GM19438 (cell line): ENCODE measurements at regions not wholly inside any gene's neighbourhood (a gene's known extent, or its start where the extent isn't known, plus 50 kb on each side); places are given as distances from the start of the nearest gene placed in this dataset.

ENCODE experiments used
- ATAC-seq: cut with Tn5 transposase; IDR thresholded peaks from one replicate; pipeline ENCODE4 v1.9.1; 2021; ENCODE audit warnings: low read depth; ENCODE audit not compliant: unreplicated experiment

DNA sequence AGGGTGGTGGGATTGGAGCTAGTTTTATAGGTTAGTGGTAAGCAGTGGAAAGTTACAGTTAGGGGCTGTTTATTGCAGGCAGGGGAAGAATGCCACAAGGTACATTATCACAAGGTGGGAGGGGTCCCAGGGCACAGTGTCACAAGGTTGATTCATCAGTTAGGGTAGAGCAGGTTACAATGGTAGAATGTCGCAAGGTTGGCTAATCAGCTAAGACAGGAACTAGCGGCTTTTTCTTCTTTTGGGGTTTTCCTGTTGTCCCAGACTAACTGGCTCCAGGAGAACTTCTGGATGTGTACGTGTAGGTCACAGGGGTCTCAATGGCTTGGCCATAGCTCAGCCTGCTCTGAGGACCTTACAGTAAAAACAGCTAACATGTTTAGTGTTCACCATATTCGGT lies 1221.1 kb downstream of the SLITRK1 start:
- ATAC-seq = no peak

GRCh38 chr13:82658811-82659210 lies 1223.5 kb downstream of the SLITRK1 start:
- no peak for ATAC-seq

- no peak for ATAC-seq
Observed at GRCh38 chr13:82657471-82657870, 1224.8 kb downstream of the SLITRK1 start.

GRCh38 chr13:82654861-82655855 lies 1227.1 kb downstream of the SLITRK1 start:
- ATAC-seq = no peak

DNA sequence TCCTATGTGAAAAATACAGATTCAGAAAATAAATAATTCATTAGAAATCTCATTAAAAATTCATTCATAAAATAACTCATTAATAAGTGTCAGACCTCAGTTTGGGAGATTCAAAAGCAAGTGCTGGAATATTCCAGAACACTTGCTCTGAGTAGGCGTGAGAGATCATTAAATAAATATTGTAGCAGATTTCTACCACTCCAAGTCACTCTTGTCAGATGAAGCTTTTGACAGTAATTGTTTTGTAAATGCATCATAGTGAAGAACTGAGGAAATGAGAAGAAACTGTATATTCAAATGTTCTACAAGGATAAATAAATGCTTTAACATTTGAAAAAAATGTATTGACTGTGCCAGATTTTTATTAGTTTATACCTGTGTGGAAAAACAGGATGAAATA lies 1228.1 kb downstream of the SLITRK1 start:
- ATAC-seq = no peak

DNA sequence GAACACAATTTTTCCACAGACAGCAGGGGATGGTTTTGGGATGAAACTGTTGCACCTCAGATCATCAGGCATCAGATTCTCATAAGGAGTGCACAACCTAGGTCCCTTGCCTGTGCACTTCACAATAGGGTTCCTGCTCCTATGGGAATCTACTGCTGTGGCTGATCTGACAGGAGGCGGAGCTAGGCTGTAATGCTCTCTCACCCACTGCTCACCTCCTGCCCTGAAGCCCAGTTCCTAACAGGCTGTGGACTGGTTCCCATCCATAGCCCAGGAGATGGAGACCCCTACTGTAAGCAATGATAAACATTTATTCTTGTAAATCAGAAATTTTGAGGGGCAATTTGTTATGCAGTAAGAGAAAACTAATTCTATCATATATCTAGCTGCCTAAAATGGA lies 1234.7 kb downstream of the SLITRK1 start:
- no peak for ATAC-seq

DNA sequence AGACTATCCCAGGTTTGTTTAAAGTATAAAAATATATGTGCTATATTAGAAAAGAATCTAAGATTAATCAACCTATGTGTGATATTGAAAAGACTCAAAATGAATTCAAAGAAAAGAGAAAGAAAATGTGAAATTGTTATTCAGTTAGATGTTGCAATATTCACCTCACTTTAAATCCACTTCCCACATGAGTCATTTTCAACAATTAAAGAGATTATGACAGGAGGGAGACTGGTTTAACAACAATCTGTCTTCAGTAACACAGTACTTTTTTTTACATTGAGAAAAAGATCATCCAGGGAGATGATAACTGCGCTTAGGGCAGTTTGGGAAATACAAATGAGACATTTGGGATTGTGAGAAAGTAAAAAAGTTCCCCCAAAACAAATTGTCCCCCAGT lies 1246.2 kb downstream of the SLITRK1 start:
- ATAC-seq = no peak

- ATAC-seq = no peak
Observed at GRCh38 chr13:82634946-82635345, 1247.3 kb downstream of the SLITRK1 start.

DNA sequence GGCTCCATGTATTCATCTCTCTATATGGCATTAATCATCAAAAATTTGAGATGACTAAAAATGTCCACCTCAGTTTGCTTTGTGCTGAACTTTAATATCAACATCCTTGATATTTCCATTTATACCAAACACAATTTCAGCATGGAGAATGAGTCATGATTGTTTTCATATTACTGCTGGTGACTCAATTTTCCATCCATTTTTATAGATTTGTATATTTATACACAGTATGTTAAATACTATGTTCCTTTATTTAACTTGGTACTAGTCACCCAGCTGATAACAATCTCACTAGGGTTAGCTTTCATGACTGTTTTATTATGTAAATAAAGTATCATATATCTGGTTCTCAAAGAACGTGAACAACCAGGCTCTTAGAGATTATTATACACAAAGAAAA lies 1255.1 kb downstream of the SLITRK1 start:
- no peak for ATAC-seq

DNA sequence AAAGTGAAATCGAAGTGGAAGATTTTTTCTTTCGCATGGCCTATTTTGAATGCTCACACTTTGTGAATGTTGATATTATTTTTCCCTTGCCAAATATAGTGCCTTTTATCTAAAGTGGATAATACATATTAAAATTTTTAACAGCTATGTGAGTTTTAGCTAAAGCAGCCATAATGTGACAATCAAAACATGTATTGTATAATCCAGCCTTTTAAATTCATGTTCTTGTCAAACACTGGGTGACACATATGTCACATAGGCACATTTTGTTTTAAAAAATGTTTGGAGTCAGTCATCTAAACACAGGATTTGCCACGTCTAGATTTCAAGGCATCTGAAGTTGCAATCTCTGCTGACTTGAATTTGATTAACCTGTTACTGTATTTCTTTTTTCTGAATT lies 1256.6 kb downstream of the SLITRK1 start:
- ATAC-seq = no peak

DNA sequence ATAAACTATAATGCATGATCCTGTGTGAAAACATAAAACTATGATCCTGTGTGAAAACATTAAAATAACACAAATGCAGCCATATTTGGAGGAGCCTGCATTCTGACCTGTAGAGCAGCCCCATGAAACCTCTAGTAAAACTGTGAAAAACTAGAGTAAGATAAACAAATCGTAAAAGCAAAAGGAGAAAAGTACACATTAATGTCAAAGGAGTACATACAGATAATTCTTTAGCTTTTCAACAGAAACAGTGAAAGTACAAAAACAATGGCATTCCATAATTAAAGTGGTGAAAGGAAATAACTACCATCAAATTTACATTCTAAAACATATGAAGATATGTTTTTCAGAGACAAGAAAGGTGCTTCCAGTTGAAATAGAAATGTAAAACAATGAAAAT lies 1267.2 kb downstream of the SLITRK1 start:
- no peak for ATAC-seq

- ATAC-seq = no peak
Observed at GRCh38 chr13:82614086-82614485, 1268.2 kb downstream of the SLITRK1 start.

DNA sequence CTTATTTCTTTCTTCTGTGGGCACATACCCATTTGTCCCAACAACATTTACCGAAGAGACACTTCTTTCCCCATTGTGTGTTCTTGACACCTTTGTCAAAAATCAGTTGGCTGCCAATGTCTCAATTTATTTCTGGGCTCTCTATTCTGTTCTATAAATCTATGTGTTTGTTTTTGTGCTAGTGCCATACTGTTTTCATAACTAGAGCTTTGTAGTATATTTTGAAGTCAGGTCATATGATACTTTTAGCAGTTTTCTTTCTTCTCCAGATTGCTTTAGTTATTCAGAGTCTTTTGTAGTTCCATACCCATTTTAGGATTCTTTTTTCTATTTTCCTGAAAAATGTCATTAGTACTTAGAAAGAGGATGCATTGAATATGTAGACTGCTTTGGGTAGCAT lies 1276.3 kb downstream of the SLITRK1 start:
- ATAC-seq = no peak

- no peak for ATAC-seq
Observed at GRCh38 chr13:82597747-82598146, 1284.5 kb downstream of the SLITRK1 start.

DNA sequence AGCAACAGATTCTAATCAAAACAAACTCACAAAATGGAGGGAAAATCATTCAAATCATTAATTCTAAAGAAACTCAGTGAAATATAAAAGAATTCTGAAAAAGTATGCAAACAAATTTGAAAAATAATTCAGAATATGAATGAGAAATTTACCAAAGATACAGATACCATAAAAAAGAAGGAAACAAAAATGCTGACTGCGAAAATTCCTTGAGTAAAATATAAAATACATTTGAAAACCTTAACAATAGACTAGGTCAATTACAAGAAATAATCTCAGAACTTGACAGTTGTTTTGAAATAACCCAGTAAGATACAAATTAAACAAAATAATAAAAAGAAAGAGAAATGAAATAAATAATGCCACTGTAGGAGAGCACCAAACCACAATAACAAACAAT lies 1289.0 kb downstream of the SLITRK1 start:
- ATAC-seq = no peak

DNA sequence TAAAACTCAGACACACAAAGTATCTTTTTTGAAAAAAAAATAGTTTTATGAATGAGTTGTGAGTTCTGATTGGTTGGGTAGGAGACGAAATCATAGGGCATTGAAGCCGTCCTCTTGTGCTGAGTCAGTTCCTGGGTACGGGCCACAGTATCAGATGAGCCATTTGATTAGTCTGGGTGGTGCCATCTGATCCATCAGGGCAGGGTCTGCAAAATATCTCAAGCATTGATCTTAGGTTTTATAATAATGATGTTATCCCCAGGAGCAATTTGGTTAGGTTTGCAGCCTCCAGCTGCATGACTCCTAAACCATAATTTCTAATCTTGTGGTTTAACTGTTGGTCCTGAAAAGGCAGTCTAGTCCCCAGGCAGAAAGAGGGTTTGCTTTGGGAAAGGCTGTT lies 1310.6 kb downstream of the SLITRK1 start:
- no peak for ATAC-seq

DNA sequence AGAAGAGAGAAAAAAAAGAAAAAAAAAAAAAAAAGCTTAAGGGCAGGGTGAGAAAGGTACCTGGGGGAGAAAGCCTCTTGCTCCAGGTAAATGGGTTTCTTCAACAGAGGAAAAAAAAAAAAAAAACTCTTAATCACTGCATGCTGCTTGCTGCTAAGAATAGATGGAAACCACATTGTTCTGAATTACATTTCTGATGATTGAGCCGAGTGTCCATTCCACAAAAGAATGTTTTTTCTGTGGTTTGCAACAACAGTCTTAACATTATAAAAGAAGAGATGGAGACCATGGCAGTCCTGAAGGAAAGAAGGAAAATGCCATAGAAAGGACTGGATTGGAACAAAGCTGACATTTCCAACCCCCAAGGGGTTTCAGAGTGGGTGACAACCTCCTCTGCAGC lies 1312.7 kb downstream of the SLITRK1 start:
- no peak for ATAC-seq

- ATAC-seq = no peak
Observed at GRCh38 chr13:82566864-82567263, 1315.4 kb downstream of the SLITRK1 start.

GRCh38 chr13:82565201-82565600 lies 1317.1 kb downstream of the SLITRK1 start:
- ATAC-seq = no peak

- no peak for ATAC-seq
Observed at GRCh38 chr13:82560889-82561288, 1321.4 kb downstream of the SLITRK1 start.

GRCh38 chr13:82522872-82523271 lies 1359.4 kb downstream of the SLITRK1 start:
- no peak for ATAC-seq

DNA sequence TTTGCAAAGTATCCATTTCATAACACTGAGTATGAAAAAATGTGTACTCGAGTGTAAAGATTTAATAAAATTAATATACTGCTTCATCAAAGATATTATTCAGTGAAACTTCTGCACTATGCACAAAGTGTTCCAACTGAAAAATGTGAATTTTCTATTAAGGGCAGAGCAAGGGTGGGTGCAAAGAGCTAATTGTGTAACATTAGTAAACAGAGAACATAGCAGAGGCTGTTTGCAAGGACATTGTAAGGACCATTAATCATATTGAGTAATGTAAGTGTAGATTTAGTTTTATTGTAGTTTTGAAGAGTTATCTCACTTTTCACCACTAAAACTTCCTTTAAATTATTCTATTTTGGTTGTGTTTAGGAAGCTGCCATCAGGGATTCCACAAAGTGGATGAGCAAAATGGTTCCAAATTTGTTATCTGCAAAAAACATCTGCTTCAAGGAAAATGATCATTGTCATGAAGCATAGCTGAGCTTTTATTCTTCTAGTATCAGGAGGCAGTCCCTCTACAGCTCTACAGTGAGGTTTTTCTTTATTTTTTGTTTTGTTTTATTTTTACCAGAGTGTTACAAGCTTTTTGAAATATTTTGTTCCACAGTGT lies 1375.4 kb downstream of the SLITRK1 start:
- ATAC-seq = no peak
